Hepatocyte (in vitro differentiated cells): ENCODE measurements at regions not wholly inside any gene's neighbourhood (a gene's known extent, or its start where the extent isn't known, plus 50 kb on each side); places are given as distances from the start of the nearest gene placed in this dataset.

Experiments used
- DNase-seq: peaks from one replicate; pipeline ENCODE4 v3.0.0-alpha.2; 2016; ENCODE audit warnings: low spot score
- H2AFZ ChIP-seq: fragments of 200-600 bp; sonication (generic); 2 replicates; pipeline ENCODE4 v1.6.0; 2016; ENCODE audit warnings: antibody characterized with exemption, mild to moderate bottlenecking
- H3K27ac ChIP-seq: fragments of 200-600 bp; sonication (generic); 2 replicates; pipeline ENCODE4 v1.5.1; 2016; ENCODE audit warnings: mild to moderate bottlenecking
- H3K27me3 ChIP-seq: fragments of 200-600 bp; sonication (generic); 2 replicates; pipeline ENCODE4 v1.6.1; 2016
- H3K36me3 ChIP-seq: fragments of 200-600 bp; sonication (generic); replicated peaks from 2 replicates; pipeline ENCODE4 v1.5.1; 2016; ENCODE audit warnings: low read depth; ENCODE audit not compliant: insufficient read depth
- H3K4me1 ChIP-seq: fragments of 200-600 bp; sonication (generic); 2 replicates; pipeline ENCODE4 v1.5.1; 2016; ENCODE audit warnings: mild to moderate bottlenecking, moderate library complexity; ENCODE audit not compliant: insufficient read depth
- H3K4me2 ChIP-seq: fragments of 200-600 bp; sonication (generic); 2 replicates; pipeline ENCODE4 v1.6.0; 2016
- H3K4me3 ChIP-seq: fragments of 200-600 bp; sonication (generic); 2 replicates; pipeline ENCODE4 v1.5.1; 2016; ENCODE audit warnings: mild to moderate bottlenecking
- H3K79me2 ChIP-seq: fragments of 200-600 bp; sonication (generic); 2 replicates; pipeline ENCODE4 v1.6.0; 2017; ENCODE audit warnings: mild to moderate bottlenecking
- H3K9me2 ChIP-seq: fragments of 200-600 bp; sonication (generic); replicated peaks from 2 replicates; pipeline ENCODE4 v1.6.0; 2017; ENCODE audit warnings: mild to moderate bottlenecking; ENCODE audit not compliant: insufficient read depth
- H3K9me3 ChIP-seq: fragments of 200-600 bp; sonication (generic); 2 replicates; pipeline ENCODE4 v1.5.1; 2016; ENCODE audit warnings: low read depth, mild to moderate bottlenecking
- H4K20me1 ChIP-seq: fragments of 200-600 bp; sonication (generic); 2 replicates; pipeline ENCODE4 v1.6.0; 2016; ENCODE audit warnings: mild to moderate bottlenecking; ENCODE audit not compliant: insufficient read depth, poor library complexity, severe bottlenecking
- CTCF ChIP-seq: fragments of 200-600 bp; sonication (generic); IDR thresholded peaks from 2 replicates; pipeline ENCODE4 v1.5.1; 2016; ENCODE audit warnings: antibody characterized with exemption, mild to moderate bottlenecking; ENCODE audit not compliant: poor library complexity
- EZH2 ChIP-seq: fragments of 200-600 bp; sonication (generic); IDR thresholded peaks from 2 replicates; pipeline ENCODE4 v1.6.1; 2016; ENCODE audit warnings: antibody characterized with exemption, mild to moderate bottlenecking, borderline replicate concordance
- EZH2phosphoT487 ChIP-seq: fragments of 200-600 bp; sonication (generic); IDR thresholded peaks from one replicate; pipeline ENCODE4 v1.6.1; 2018; ENCODE audit warnings: antibody characterized with exemption, mild to moderate bottlenecking, low read depth, moderate library complexity; ENCODE audit not compliant: unreplicated experiment, severe bottlenecking
- WGBS: methylation state at CpG from one replicate; pipeline ENCODE4 v1.1.6; 2016; ENCODE audit warnings: low lambda C conversion rate; ENCODE audit errors: missing lambda C conversion rate; 5-methylcytosine and 5-hydroxymethylcytosine counted together

DNA sequence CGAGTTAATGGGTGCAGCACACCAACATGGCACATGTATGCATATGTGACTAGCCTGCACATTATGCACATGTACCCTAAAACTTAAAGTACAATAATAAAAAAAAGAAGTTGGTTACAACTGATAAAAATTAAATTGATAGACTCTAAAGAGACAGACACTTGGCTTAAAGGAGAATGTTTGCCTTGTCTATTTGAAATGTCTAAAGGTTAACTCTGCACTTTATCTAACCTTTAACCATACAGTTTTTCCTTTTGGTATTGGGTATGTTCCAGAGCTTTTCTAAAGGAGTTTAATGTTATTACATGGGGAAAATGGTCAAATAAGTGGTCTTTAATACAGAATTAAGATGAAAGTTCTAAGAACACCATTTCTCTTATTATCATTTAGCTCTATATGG lies 145.1 kb upstream of the HCCS start:
- Histone ChIP-seq H3K4me1 (no peaks in the 10 kb centered on the region), H3K27me3 (no peaks in the 10 kb centered on the region), H3K27ac (no peak overlapping the region), H2AFZ (no peak overlapping the region), H3K36me3 (no peaks in the 10 kb centered on the region), H3K9me2 (no peaks in the 10 kb centered on the region), H3K79me2 (no peaks in the 10 kb centered on the region), H4K20me1 (no peaks in the 10 kb centered on the region), H3K4me3 (no peak overlapping the region), H3K4me2 (no peak overlapping the region), H3K9me3 (no peaks in the 10 kb centered on the region)
- WGBS: no CpG with 5 or more reads among the region's 1 CpG
- no peak for TF ChIP-seq CTCF
- TF ChIP-seq EZH2: no peak
- no peak for TF ChIP-seq EZH2phosphoT487
- DNase-seq: no peak

DNA sequence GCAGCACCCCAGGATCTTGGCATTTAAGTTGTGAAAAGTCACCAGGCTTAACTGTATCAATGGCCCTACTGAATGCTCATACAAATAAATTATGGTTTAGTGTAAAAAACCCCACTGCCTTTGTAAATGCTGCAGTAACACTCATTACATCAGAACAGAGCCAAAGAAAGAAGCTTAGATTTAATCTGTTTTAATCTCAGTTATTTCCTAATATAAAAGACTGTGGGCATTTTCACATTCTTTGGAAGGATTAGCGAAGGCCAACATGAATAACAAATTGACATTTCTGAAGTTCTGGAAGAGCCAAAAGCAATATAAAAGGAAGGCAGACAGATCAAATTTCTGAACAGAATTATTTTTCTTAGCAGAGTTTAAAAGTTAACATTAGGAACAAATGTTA lies 140.0 kb upstream of the HCCS start:
- DNase-seq: no peak
- Histone ChIP-seq H4K20me1 (no peaks in the 10 kb centered on the region), H3K4me1 (no peaks in the 10 kb centered on the region), H3K9me3 (no peaks in the 10 kb centered on the region), H3K27me3 (no peaks in the 10 kb centered on the region), H2AFZ (no peak overlapping the region), H3K4me2 (no peak overlapping the region), H3K36me3 (no peaks in the 10 kb centered on the region), H3K27ac (no peak overlapping the region), H3K9me2 (no peaks in the 10 kb centered on the region), H3K4me3 (no peak overlapping the region), H3K79me2 (no peaks in the 10 kb centered on the region)
- no peak for TF ChIP-seq EZH2phosphoT487
- TF ChIP-seq EZH2: no peak
- no peak for TF ChIP-seq CTCF
- 71% methylated on average over 1 of the region's 1 CpG for WGBS

- no peak overlapping the region for H3K4me3 ChIP-seq
- no peak overlapping the region for H2AFZ ChIP-seq
- no peak overlapping the region for H3K27ac ChIP-seq
- TF ChIP-seq EZH2 (no peak), EZH2phosphoT487 (no peak), CTCF (no peak)
- H3K79me2 ChIP-seq: no peaks in the 10 kb centered on the region
- H3K27me3 ChIP-seq: no peaks in the 10 kb centered on the region
- no peak for DNase-seq
- H3K9me3 ChIP-seq: no peaks in the 10 kb centered on the region
- H3K4me2 ChIP-seq: no peak overlapping the region
- no peaks in the 10 kb centered on the region for H3K36me3 ChIP-seq
- H3K4me1 ChIP-seq: no peaks in the 10 kb centered on the region
- 61% methylated on average over 1 of the region's 1 CpG for WGBS
- no peaks in the 10 kb centered on the region for H4K20me1 ChIP-seq
- H3K9me2 ChIP-seq: no peaks in the 10 kb centered on the region
These were observed 139.4 kb upstream of the HCCS start for GRCh38 chrX:10971759-10972158.

DNA sequence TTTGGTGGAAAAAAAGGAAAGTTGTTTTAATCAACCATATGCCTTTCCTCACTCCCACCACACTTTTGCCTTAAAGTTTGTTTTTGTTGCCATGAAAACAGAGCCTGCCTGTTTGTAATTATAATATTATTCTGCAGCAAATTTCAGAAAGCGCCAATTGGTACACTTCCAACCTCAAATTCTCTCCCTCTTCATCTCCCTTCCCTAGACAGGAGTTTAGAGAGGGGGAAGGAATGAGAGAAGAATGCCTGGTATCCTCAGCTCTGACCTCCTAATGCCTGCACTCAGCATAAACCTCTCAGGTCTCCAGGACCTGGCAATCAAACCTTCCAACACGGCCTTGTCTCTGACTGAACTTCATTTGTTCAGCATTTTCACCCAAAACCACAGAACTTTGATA lies 138.4 kb upstream of the HCCS start:
- WGBS: 47% methylated on average over 2 of the region's 2 CpGs

More for the DNA sequence above, 138.4 kb upstream of the HCCS start:
- Histone ChIP-seq H3K9me2 (no peaks in the 10 kb centered on the region), H3K9me3 (no peaks in the 10 kb centered on the region), H3K36me3 (no peaks in the 10 kb centered on the region), H3K27me3 (no peaks in the 10 kb centered on the region), H4K20me1 (no peaks in the 10 kb centered on the region), H3K27ac (no peak overlapping the region), H3K4me3 (no peak overlapping the region), H3K79me2 (no peaks in the 10 kb centered on the region), H3K4me2 (no peak overlapping the region), H3K4me1 (no peaks in the 10 kb centered on the region), H2AFZ (no peak overlapping the region)
- no peak for DNase-seq
- no peak for TF ChIP-seq EZH2phosphoT487
- no peak for TF ChIP-seq EZH2
- TF ChIP-seq CTCF: no peak
